ENCODE measurements at regions not wholly inside any gene's neighbourhood (a gene's known extent, or its start where the extent isn't known, plus 50 kb on each side); places are given as distances from the start of the nearest gene placed in this dataset.

GRCh38 chr6:1143655-1144054, 168.2 kb upstream of the FOXQ1 start:
- BruUV-seq (replicated peaks): no TSS peak
- intact Hi-C loops (cut with micrococcal nuclease): no loop called here
- DNase-seq (ENCODE audit: low read depth, low spot score): no peak
- Histone ChIP-seq H3K4me2 (ENCODE audit: low read length) (no peak overlapping the region), H3K4me1 (ENCODE audit: control insufficient read depth in 1 of 2, insufficient read depth in 2 of 2, low read length in 2 of 2) (peaks cover 0 to 9% of the 10 kb centered on the region in 2 experiments; a peak in 2 of 4 replicates), H3K4me3 (replicated peaks in 1 of 2; ENCODE audit: low read depth in 1 of 2, low read length in 2 of 2) (no peak overlapping the region), H3K9ac (ENCODE audit: low read length) (no peak overlapping the region), H3K9me3 (ENCODE audit: control insufficient read depth in 1 of 2, insufficient read depth in 1 of 2, low read depth in 1 of 2, low read length in 2 of 2) (no peaks in the 10 kb centered on the region), H3K27ac (ENCODE audit: low read depth, low read length) (no peak overlapping the region), H3K79me2 (ENCODE audit: insufficient read depth, low read length) (no peaks in the 10 kb centered on the region), H4K20me1 (ENCODE audit: insufficient read depth) (no peaks in the 10 kb centered on the region; the same call in 1 of the 2 replicates), H3K9me2 (ENCODE audit: insufficient read depth) (no peaks in the 10 kb centered on the region), H3K27me3 (ENCODE audit: insufficient read depth, low read length) (no peaks in the 10 kb centered on the region), H2AFZ (ENCODE audit: low read depth, low read length, poor library complexity, severe bottlenecking) (no peak overlapping the region), H3K36me3 (ENCODE audit: control insufficient read depth in 1 of 2, insufficient read depth in 2 of 2, low read length in 2 of 2) (no peaks in the 10 kb centered on the region)
- POLR2A ChIA-PET: no interaction called here
- no peak for ATAC-seq
- TF ChIP-seq SP1 (IDR thresholded peaks at IDR 0.05; ENCODE audit: low read depth): no peak
- no peak for TF ChIP-seq YY1 (IDR thresholded peaks at IDR 0.05; ENCODE audit: extremely low read depth, insufficient replicate concordance, low read depth, low read length)
- no peak for TF ChIP-seq CTCF (IDR thresholded peaks at IDR 0.05 in 2 of 3, conservative IDR thresholded peaks at IDR 0.05 in 1 of 3; ENCODE audit: borderline replicate concordance in 1 of 3, insufficient read depth in 1 of 3, low read depth in 2 of 3, low read length in 2 of 3)
- no peak for TF ChIP-seq TCF7L2 (IDR thresholded peaks at IDR 0.05; ENCODE audit: borderline replicate concordance, extremely low read depth, insufficient read depth, insufficient read length)
- TF ChIP-seq ZNF274 (IDR thresholded peaks at IDR 0.05; ENCODE audit: low read depth, low read length): no peak
- no peak for TF ChIP-seq ATF3 (IDR thresholded peaks at IDR 0.05)
- TF ChIP-seq ZFX (IDR thresholded peaks at IDR 0.05): no peak
- no peak for TF ChIP-seq POLR2AphosphoS5 (IDR thresholded peaks at IDR 0.05; ENCODE audit: low read depth, low read length)
- TF ChIP-seq EZH2 (IDR thresholded peaks at IDR 0.05): no peak
- TF ChIP-seq CEBPB (IDR thresholded peaks at IDR 0.05; ENCODE audit: low read depth): no peak
- no peak for TF ChIP-seq POLR2A (IDR thresholded peaks at IDR 0.05; ENCODE audit: borderline replicate concordance, extremely low read depth, insufficient read depth, insufficient read length)
- no peak for TF ChIP-seq SRF (IDR thresholded peaks at IDR 0.05; ENCODE audit: low read depth)
- TF ChIP-seq SIN3A (IDR thresholded peaks at IDR 0.05; ENCODE audit: low read depth): no peak
- TF ChIP-seq RAD21 (IDR thresholded peaks at IDR 0.05; ENCODE audit: low read depth): no peak
- TF ChIP-seq EZH2phosphoT487 (IDR thresholded peaks at IDR 0.05; ENCODE audit: borderline replicate concordance): no peak
- TF ChIP-seq ELF1 (IDR thresholded peaks at IDR 0.05; ENCODE audit: borderline replicate concordance, low read depth): no peak
- CTCF ChIA-PET: no interaction called here
- RAD21 ChIA-PET (ENCODE audit: low non-redundant PET in 1 of 2, low total read pairs in 2 of 2, uncharacterized antibody in 2 of 2, unreplicated experiment in 2 of 2): no interaction called here
